Uterus (tissue), 2 donors: ENCODE measurements at regions not wholly inside any gene's neighbourhood (a gene's known extent, or its start where the extent isn't known, plus 50 kb on each side); places are given as distances from the start of the nearest gene placed in this dataset.

Source experiments
- CTCF ChIP-seq, 4 experiments: fragments of 200-600 bp in 2 of 4; fragments of 450-650 bp in 2 of 4; sonication (generic) in 2 of 4; IDR thresholded peaks; one replicate each; pipeline ENCODE4 v1.5.1; 2016 to 2019; ENCODE audit warnings: antibody characterized with exemption in 4 of 4, mild to moderate bottlenecking in 2 of 4, moderate library complexity in 1 of 4
- POLR2A ChIP-seq, 2 donors: fragments of 450-650 bp; IDR thresholded peaks; one replicate each; pipeline ENCODE4 v1.6.1; 2016; ENCODE audit warnings: antibody characterized with exemption in 2 of 2, mild to moderate bottlenecking in 1 of 2, moderate library complexity in 1 of 2

GRCh38 chr2:129103936-129104878, 785.5 kb upstream of the HS6ST1 start:
- no peak for TF ChIP-seq CTCF (IDR thresholded peaks at IDR 0.05)
- no peak for TF ChIP-seq POLR2A (IDR thresholded peaks at IDR 0.05)
